HCT116 (cell line): ENCODE measurements at regions not wholly inside any gene's neighbourhood (a gene's known extent, or its start where the extent isn't known, plus 50 kb on each side); places are given as distances from the start of the nearest gene placed in this dataset.

Experiments used
- ATAC-seq: fragments of 200-7000 bp; cut with Tn5 transposase; 2 replicates; pipeline ENCODE4 v1.9.1; 2020; ENCODE audit warnings: mild to moderate bottlenecking, moderate library complexity
- BruUV-seq: library from RNA; stranded (reverse); fragments of 400-500 nt; replicated peaks from 2 replicates; lab custom pipeline; 2021; lab: Mats Ljungman, UMichigan
- CTCF ChIA-PET: fragments of 300-600 bp; sonication (Branson Sonifier 250); formaldehyde crosslinking; loops from one replicate; lab custom pipeline; 2021; ENCODE audit warnings: antibody characterized with exemption; lab: Charles Lee
- POLR2A ChIA-PET: fragments of 300-600, 350-600 bp; sonication (Branson Sonifier 250); formaldehyde crosslinking; loops from one replicate; lab custom pipeline; 2021; ENCODE audit warnings: antibody characterized with exemption; lab: Charles Lee
- RAD21 ChIA-PET, 2 experiments: fragments of 300-600 bp; sonication (Branson Sonifier 250); formaldehyde crosslinking; loops; one replicate each; lab custom pipeline; 2023; ENCODE audit warnings: low total read pairs in 2 of 2; ENCODE audit not compliant: uncharacterized antibody in 2 of 2, unreplicated experiment in 2 of 2, low non-redundant PET in 1 of 2; lab: Charles Lee
- DNase-seq: peaks from one replicate; pipeline ENCODE4 v3.0.0-alpha.2; 2010; ENCODE audit warnings: low read depth, low spot score
- H2AFZ ChIP-seq: fragments of 200-600 bp; shearing (Covaris generic), sonication (generic); 2 replicates; pipeline ENCODE4 v1.6.1; 2017; ENCODE audit warnings: low read depth, mixed run types, mixed read lengths, antibody characterized with exemption, low read length; ENCODE audit not compliant: poor library complexity, severe bottlenecking
- H3K27ac ChIP-seq: 2 replicates; pipeline ENCODE4 v1.5.1; 2012; ENCODE audit warnings: low read depth, low read length
- H3K27me3 ChIP-seq: fragments of 200-600 bp; sonication (generic); 2 replicates; pipeline ENCODE4 v1.6.1; 2016; ENCODE audit warnings: mixed run types, low read length, mixed read lengths; ENCODE audit not compliant: insufficient read depth
- H3K36me3 ChIP-seq, 2 experiments: fragments of 200-500 bp in 1 of 2; fragments of 200-600 bp in 1 of 2; sonication (Bioruptor generic) in 1 of 2; sonication (generic) in 1 of 2; 2 replicates each; pipeline versions ENCODE4 v1.5.1 to v1.6.1; 2014 to 2016; ENCODE audit warnings: low read length in 2 of 2, inconsistent platforms in 1 of 2, mixed read lengths in 1 of 2, mixed run types in 1 of 2; ENCODE audit not compliant: insufficient read depth in 2 of 2, control insufficient read depth in 1 of 2
- H3K4me1 ChIP-seq, 2 experiments: fragments of 200-600 bp in 1 of 2; sonication (generic) in 1 of 2; 2 replicates each; pipeline versions ENCODE4 v1.5.1 to v1.6.1; 2012 to 2017; ENCODE audit warnings: low read length in 2 of 2, inconsistent platforms in 1 of 2, mild to moderate bottlenecking in 1 of 2, mixed read lengths in 1 of 2, mixed run types in 1 of 2, moderate library complexity in 1 of 2; ENCODE audit not compliant: insufficient read depth in 2 of 2, control insufficient read depth in 1 of 2
- H3K4me2 ChIP-seq: fragments of 200-600 bp; sonication (generic); 2 replicates; pipeline ENCODE4 v1.6.1; 2017; ENCODE audit warnings: mixed run types, low read length, mixed read lengths
- H3K4me3 ChIP-seq, 2 experiments: fragments of 200-600 bp in 1 of 2; sonication (generic) in 1 of 2; replicated peaks in 1 of 2; 2 replicates each; pipeline ENCODE4 v1.5.1; 2011 to 2016; ENCODE audit warnings: low read length in 2 of 2, control low read depth in 1 of 2, low read depth in 1 of 2, mild to moderate bottlenecking in 1 of 2, mixed read lengths in 1 of 2, mixed run types in 1 of 2
- H3K79me2 ChIP-seq: fragments of 200-600 bp; sonication (generic); 2 replicates; pipeline ENCODE4 v1.6.1; 2017; ENCODE audit warnings: mild to moderate bottlenecking, mixed run types, low read length, moderate library complexity, mixed read lengths; ENCODE audit not compliant: insufficient read depth
- H3K9ac ChIP-seq: fragments of 200-600 bp; sonication (generic); 2 replicates; pipeline ENCODE4 v1.6.1; 2016; ENCODE audit warnings: low read length, mixed read lengths
- H3K9me2 ChIP-seq: fragments of 200-600 bp; sonication (generic), shearing (Covaris generic); 2 replicates; pipeline ENCODE4 v1.6.1; 2017; ENCODE audit warnings: mixed run types, mild to moderate bottlenecking, moderate library complexity; ENCODE audit not compliant: insufficient read depth
- H3K9me3 ChIP-seq, 2 experiments: fragments of 200-500 bp in 1 of 2; fragments of 200-600 bp in 1 of 2; sonication (Bioruptor generic) in 1 of 2; sonication (generic) in 1 of 2; 2 replicates each; pipeline ENCODE4 v1.6.1; 2014 to 2017; ENCODE audit warnings: low read length in 2 of 2, mixed read lengths in 2 of 2, inconsistent platforms in 1 of 2, low read depth in 1 of 2, mild to moderate bottlenecking in 1 of 2, mixed run types in 1 of 2, moderate library complexity in 1 of 2; ENCODE audit not compliant: control insufficient read depth in 1 of 2, insufficient read depth in 1 of 2
- H4K20me1 ChIP-seq: fragments of 200-600 bp; sonication (generic), shearing (Covaris generic); 2 replicates; pipeline ENCODE4 v1.6.1; 2017; ENCODE audit warnings: mixed run types, mild to moderate bottlenecking, moderate library complexity; ENCODE audit not compliant: insufficient read depth
- ATF3 ChIP-seq: IDR thresholded peaks from 2 replicates; pipeline ENCODE4 v1.6.1; 2012
- EGR1 ChIP-seq: IDR thresholded peaks from 2 replicates; pipeline ENCODE4 v1.6.1; 2012; ENCODE audit warnings: low read depth
- ELF1 ChIP-seq: IDR thresholded peaks from 2 replicates; pipeline ENCODE4 v1.6.1; 2012; ENCODE audit warnings: low read depth, borderline replicate concordance
- EZH2 ChIP-seq: fragments of 200-600 bp; sonication (generic); IDR thresholded peaks from 2 replicates; pipeline ENCODE4 v1.6.1; 2017; ENCODE audit warnings: antibody characterized with exemption, mixed run types
- MAX ChIP-seq: IDR thresholded peaks from 2 replicates; pipeline ENCODE4 v1.6.1; 2012
- POLR2A ChIP-seq: IDR thresholded peaks from 2 replicates; pipeline ENCODE4 v1.7.0; 2011; ENCODE audit warnings: borderline replicate concordance; ENCODE audit not compliant: insufficient read depth, insufficient read length; ENCODE audit errors: extremely low read depth
- RAD21 ChIP-seq: IDR thresholded peaks from 2 replicates; pipeline ENCODE4 v1.6.1; 2012; ENCODE audit warnings: low read depth, mild to moderate bottlenecking
- SIN3A ChIP-seq: IDR thresholded peaks from 2 replicates; pipeline ENCODE4 v1.6.1; 2012; ENCODE audit warnings: low read depth
- SP1 ChIP-seq: IDR thresholded peaks from 2 replicates; pipeline ENCODE4 v1.6.1; 2012; ENCODE audit warnings: low read depth
- TCF7L2 ChIP-seq: IDR thresholded peaks from 2 replicates; pipeline ENCODE4 v1.7.0; 2011; ENCODE audit warnings: borderline replicate concordance, inconsistent platforms; ENCODE audit not compliant: insufficient read depth, insufficient read length; ENCODE audit errors: extremely low read depth
- intact Hi-C: fragments of 100-400 bp; cut with micrococcal nuclease; formaldehyde crosslinking; loops from 2 replicates; pipeline ENCODE4 v1.10.0; 2022
- TF ChIP-seq, protein P1 (sequence below), 3 experiments: fragments of 200-600 bp in 1 of 3; sonication (generic) in 1 of 3; IDR thresholded peaks in 2 of 3; conservative IDR thresholded peaks in 1 of 3; 2 replicates each; pipeline ENCODE4 v1.5.1; 2012 to 2017; ENCODE audit warnings: low read depth in 2 of 3, low read length in 2 of 3, antibody characterized with exemption in 1 of 3, borderline replicate concordance in 1 of 3, control low read depth in 1 of 3, mild to moderate bottlenecking in 1 of 3, mixed read lengths in 1 of 3, mixed run types in 1 of 3, moderate library complexity in 1 of 3; ENCODE audit not compliant: insufficient read depth in 1 of 3

GRCh38 chr9:99459919-99460318 is 237.8 kb downstream of the SEC61B start:
- no peaks in the 10 kb centered on the region for H3K9me3 ChIP-seq
- POLR2A ChIA-PET: no interaction called here
- H3K79me2 ChIP-seq: no peaks in the 10 kb centered on the region
- H3K36me3 ChIP-seq: no peaks in the 10 kb centered on the region
- no TSS peak for BruUV-seq
- H3K27ac ChIP-seq: no peak overlapping the region
- H3K4me2 ChIP-seq: no peak overlapping the region
- intact Hi-C loops: no loop called here
- CTCF ChIA-PET: no interaction called here
- no peaks in the 10 kb centered on the region for H3K4me1 ChIP-seq
- H2AFZ ChIP-seq: no peak overlapping the region
- no peaks in the 10 kb centered on the region for H3K27me3 ChIP-seq
- H4K20me1 ChIP-seq: no peaks in the 10 kb centered on the region
- no peak for DNase-seq
- no peak overlapping the region for H3K9ac ChIP-seq
- no peaks in the 10 kb centered on the region for H3K9me2 ChIP-seq
- H3K4me3 ChIP-seq: no peak overlapping the region
- ATAC-seq: no peak
- RAD21 ChIA-PET: no interaction called here
- TF ChIP-seq RAD21 (no peak), SP1 (no peak), ATF3 (no peak), TCF7L2 (no peak), MAX (no peak), EGR1 (no peak), SIN3A (no peak), ELF1 (no peak), POLR2A (no peak), EZH2 (no peak)
- TF ChIP-seq, protein P1, sequence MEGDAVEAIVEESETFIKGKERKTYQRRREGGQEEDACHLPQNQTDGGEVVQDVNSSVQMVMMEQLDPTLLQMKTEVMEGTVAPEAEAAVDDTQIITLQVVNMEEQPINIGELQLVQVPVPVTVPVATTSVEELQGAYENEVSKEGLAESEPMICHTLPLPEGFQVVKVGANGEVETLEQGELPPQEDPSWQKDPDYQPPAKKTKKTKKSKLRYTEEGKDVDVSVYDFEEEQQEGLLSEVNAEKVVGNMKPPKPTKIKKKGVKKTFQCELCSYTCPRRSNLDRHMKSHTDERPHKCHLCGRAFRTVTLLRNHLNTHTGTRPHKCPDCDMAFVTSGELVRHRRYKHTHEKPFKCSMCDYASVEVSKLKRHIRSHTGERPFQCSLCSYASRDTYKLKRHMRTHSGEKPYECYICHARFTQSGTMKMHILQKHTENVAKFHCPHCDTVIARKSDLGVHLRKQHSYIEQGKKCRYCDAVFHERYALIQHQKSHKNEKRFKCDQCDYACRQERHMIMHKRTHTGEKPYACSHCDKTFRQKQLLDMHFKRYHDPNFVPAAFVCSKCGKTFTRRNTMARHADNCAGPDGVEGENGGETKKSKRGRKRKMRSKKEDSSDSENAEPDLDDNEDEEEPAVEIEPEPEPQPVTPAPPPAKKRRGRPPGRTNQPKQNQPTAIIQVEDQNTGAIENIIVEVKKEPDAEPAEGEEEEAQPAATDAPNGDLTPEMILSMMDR (IDR thresholded peaks at IDR 0.05 in 2 of 3, conservative IDR thresholded peaks at IDR 0.05 in 1 of 3; ENCODE audit: borderline replicate concordance in 1 of 3, insufficient read depth in 1 of 3, low read depth in 2 of 3, low read length in 2 of 3): no peak
